Fibroblast of villous mesenchyme (primary cell): ENCODE measurements at regions not wholly inside any gene's neighbourhood (a gene's known extent, or its start where the extent isn't known, plus 50 kb on each side); places are given as distances from the start of the nearest gene placed in this dataset.

ENCODE experiments used
- DNase-seq: peaks from one replicate; pipeline ENCODE4 v3.0.0-alpha.2; 2010; ENCODE audit warnings: low read depth
- H3K4me3 ChIP-seq: 2 replicates; pipeline ENCODE4 v1.5.1; 2011; ENCODE audit warnings: low read depth, mild to moderate bottlenecking, low read length
- CTCF ChIP-seq: IDR thresholded peaks from 2 replicates; pipeline ENCODE4 v1.5.1; 2012; ENCODE audit warnings: low read depth, mild to moderate bottlenecking, low read length; ENCODE audit not compliant: insufficient read depth

GRCh38 chr11:113603277-113604059 is 102.6 kb downstream of the TMPRSS5 start:
- no peak for TF ChIP-seq CTCF

GRCh38 chr11:113602483-113602882 is 103.6 kb downstream of the TMPRSS5 start:
- no peak overlapping the region for H3K4me3 ChIP-seq
- no peak for DNase-seq
- TF ChIP-seq CTCF, result no peak

More at GRCh38 chr11:113603277-113604059, 102.6 kb downstream of the TMPRSS5 start:
- DNase-seq, result no peak
- H3K4me3 ChIP-seq, result no peak overlapping the region

- no peak overlapping the region for H3K4me3 ChIP-seq
- no peak for DNase-seq
- TF ChIP-seq CTCF, result no peak
Observed at GRCh38 chr11:113596658-113597057, 109.5 kb downstream of the TMPRSS5 start.

GRCh38 chr11:113595810-113596594 is 110.1 kb downstream of the TMPRSS5 start:
- H3K4me3 ChIP-seq, result no peak overlapping the region
- TF ChIP-seq CTCF, result no peak
- no peak for DNase-seq

- TF ChIP-seq CTCF, result no peak
- no peak overlapping the region for H3K4me3 ChIP-seq
- DNase-seq, result peak; percentile 11
Observed at GRCh38 chr11:113593698-113594308, 112.3 kb downstream of the TMPRSS5 start.

- TF ChIP-seq CTCF, result no peak
- no peak overlapping the region for H3K4me3 ChIP-seq
- DNase-seq, result no peak
Observed at GRCh38 chr11:113591117-113591516, 115.0 kb downstream of the TMPRSS5 start.
